ENCODE measurements at regions not wholly inside any gene's neighbourhood (a gene's known extent, or its start where the extent isn't known, plus 50 kb on each side); places are given as distances from the start of the nearest gene placed in this dataset.
"Not testable (repeated sequence)": the region's sequence is repeated elsewhere in the genome, so short reads cannot be mapped to it uniquely, and the experiment has no call there.

DNA sequence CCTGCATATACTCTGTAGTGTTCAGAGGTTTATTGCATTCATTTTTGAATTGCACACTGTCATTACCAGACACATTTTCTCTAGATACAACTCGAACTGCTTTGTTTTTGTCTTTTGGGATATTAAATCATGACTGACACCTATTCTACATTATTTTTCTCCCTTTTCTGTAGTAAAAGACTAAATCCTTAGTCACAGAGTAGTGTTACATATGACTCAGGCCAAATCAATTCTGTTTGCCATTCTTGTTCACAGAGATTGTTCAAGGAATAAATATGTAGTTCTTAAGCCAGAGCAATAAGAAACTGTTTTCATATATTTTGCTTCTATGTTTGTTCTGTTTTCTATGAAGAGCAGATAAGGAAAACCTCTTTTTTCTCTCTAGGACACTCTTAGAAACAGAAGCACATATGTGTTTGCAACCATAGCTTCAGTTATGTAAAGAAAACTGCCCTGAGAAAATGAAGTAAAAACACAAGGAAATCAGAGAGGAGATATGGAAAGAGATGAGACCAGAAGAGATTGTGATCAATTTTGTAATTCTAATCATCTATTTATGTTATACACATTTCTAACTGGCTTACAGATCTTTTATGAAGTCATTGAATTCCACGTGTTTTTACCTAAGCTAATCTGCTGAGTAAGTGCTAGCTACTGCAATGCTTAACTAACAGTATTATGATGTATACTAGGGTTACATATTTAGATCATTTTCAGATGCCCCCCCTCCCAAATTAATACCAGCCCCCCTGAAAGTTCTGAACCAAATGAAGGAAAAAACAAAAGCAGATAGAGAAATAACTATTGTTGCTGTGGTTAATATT lies 1995.6 kb upstream of the CDH6 start:
- H3K4me1 ChIP-seq (ENCODE audit: control insufficient read depth in 3 of 3, insufficient read depth in 3 of 3, low read length in 3 of 3), result no peaks in the 10 kb centered on the region
- no peaks in the 10 kb centered on the region for H3K27me3 ChIP-seq (ENCODE audit: control insufficient read depth in 3 of 3, insufficient read depth in 3 of 3, low read length in 3 of 3)
- no peak overlapping the region for H3K4me3 ChIP-seq (ENCODE audit: low read length in 3 of 3)
- no peaks in the 10 kb centered on the region for H3K36me3 ChIP-seq (ENCODE audit: control insufficient read depth in 3 of 3, insufficient read depth in 3 of 3, low read length in 3 of 3)
- H3K27ac ChIP-seq (ENCODE audit: low read depth, low read length), result no peak overlapping the region
- H3K9ac ChIP-seq (ENCODE audit: low read depth in 1 of 3, low read length in 3 of 3), result no peak overlapping the region
- no peaks in the 10 kb centered on the region for H3K9me3 ChIP-seq (ENCODE audit: control insufficient read depth in 3 of 3, low read length in 3 of 3)

DNA sequence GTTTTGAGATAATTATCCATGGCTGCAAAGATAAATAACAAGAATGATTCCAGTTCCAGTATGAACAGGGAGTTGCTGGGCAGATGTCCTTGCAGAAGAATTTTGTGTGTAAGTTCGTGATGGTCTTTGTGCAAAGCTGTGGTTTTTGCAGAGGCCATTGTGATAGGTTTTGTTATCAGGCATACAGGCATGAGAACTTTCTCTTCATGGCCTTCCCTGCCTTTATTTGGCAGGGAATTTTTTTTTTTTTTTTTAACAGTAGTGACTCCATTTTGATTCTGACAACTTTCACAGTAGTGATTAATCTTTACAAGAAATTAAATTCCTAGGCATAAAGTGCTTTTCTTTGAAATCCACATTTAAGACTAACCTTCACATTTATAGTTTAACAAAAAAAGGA lies 1999.5 kb upstream of the CDH6 start:
- Histone ChIP-seq H3K27ac (ENCODE audit: low read depth, low read length) (no peak overlapping the region), H3K36me3 (ENCODE audit: control insufficient read depth in 3 of 3, insufficient read depth in 3 of 3, low read length in 3 of 3) (no peaks in the 10 kb centered on the region), H3K4me3 (ENCODE audit: low read length in 3 of 3) (no peak overlapping the region), H3K4me1 (ENCODE audit: control insufficient read depth in 3 of 3, insufficient read depth in 3 of 3, low read length in 3 of 3) (no peaks in the 10 kb centered on the region), H3K9me3 (ENCODE audit: control insufficient read depth in 3 of 3, low read length in 3 of 3) (no peaks in the 10 kb centered on the region), H3K27me3 (ENCODE audit: control insufficient read depth in 3 of 3, insufficient read depth in 3 of 3, low read length in 3 of 3) (no peaks in the 10 kb centered on the region), H3K9ac (ENCODE audit: low read depth in 1 of 3, low read length in 3 of 3) (no peak overlapping the region)

DNA sequence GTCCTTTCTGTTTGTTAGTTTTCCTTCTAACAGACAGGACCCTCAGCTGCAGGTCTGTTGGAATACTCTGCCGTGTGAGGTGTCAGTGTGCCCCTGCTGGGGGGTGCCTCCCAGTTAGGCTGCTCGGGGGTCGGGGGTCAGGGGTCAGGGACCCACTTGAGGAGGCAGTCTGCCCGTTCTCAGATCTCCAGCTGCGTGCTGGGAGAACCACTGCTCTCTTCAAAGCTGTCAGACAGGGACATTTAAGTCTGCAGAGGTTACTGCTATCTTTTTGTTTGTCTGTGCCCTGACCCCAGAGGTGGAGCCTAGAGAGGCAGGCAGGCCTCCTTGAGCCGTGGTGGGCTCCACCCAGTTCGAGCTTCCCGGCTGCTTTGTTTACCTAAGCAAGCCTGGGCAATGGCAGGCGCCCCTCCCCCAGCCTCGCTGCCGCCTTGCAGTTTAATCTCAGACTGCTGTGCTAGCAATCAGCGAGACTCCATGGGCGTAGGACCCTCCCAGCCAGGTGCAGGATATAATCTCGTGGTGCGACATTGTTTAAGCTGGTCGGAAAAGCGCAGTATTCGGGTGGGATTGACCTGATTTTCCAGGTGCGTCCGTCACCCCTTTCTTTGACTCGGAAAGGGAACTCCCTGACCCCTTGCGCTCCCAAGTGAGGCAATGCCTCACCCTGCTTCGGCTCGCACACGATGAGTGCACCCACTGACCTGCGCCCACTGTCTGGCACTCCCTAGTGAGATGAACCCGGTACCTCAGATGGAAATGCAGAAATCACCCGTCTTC lies 2002.0 kb upstream of the CDH6 start:
- H3K27ac ChIP-seq (ENCODE audit: low read depth, low read length); H3K9me3 ChIP-seq (ENCODE audit: control insufficient read depth in 3 of 3, low read length in 3 of 3); H3K4me1 ChIP-seq (ENCODE audit: control insufficient read depth in 3 of 3, insufficient read depth in 3 of 3, low read length in 3 of 3); H3K9ac ChIP-seq (ENCODE audit: low read depth in 1 of 3, low read length in 3 of 3); H3K36me3 ChIP-seq (ENCODE audit: control insufficient read depth in 3 of 3, insufficient read depth in 3 of 3, low read length in 3 of 3); H3K4me3 ChIP-seq (ENCODE audit: low read length in 3 of 3); H3K27me3 ChIP-seq (ENCODE audit: control insufficient read depth in 3 of 3, insufficient read depth in 3 of 3, low read length in 3 of 3): not testable (repeated sequence)

DNA sequence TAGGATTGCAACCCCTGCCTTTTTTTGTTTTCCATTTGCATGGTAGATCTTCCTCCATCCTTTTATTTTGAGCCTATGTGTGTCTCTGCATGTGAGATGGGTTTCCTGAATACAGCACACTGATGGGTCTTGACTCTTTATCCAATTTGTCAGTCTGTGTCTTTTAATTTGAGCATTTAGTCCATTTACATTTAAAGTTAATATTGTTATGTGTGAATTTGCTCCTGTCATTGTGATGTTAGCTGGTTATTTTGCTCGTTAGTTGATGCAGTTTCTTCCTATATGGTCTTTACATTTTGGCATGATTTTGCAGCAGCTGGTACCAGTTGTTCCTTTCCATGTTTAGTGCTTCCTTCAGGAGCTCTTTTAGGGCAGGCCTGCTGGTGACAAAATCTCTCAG lies 2003.1 kb upstream of the CDH6 start:
- H3K27me3 ChIP-seq (ENCODE audit: control insufficient read depth in 3 of 3, insufficient read depth in 3 of 3, low read length in 3 of 3); H3K9ac ChIP-seq (ENCODE audit: low read depth in 1 of 3, low read length in 3 of 3); H3K4me1 ChIP-seq (ENCODE audit: control insufficient read depth in 3 of 3, insufficient read depth in 3 of 3, low read length in 3 of 3); H3K9me3 ChIP-seq (ENCODE audit: control insufficient read depth in 3 of 3, low read length in 3 of 3); H3K36me3 ChIP-seq (ENCODE audit: control insufficient read depth in 3 of 3, insufficient read depth in 3 of 3, low read length in 3 of 3); H3K4me3 ChIP-seq (ENCODE audit: low read length in 3 of 3); H3K27ac ChIP-seq (ENCODE audit: low read depth, low read length): not testable (repeated sequence)

DNA sequence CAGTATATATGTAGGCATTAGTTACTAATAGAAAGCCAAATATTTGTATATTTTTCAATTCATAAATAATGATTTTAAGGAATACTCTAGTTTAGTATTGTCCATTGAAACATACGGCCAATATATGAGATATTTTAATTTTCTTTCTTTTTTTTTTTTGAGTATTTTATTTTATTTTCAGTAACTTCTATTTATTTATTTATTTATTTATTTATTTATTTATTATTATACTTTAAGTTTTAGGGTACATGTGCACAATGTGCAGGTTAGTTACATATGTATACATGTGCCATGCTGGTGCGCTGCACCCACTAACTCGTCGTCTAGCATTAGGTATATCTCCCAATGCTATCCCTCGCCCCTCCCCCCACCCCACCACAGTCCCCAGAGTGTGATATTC lies 2007.1 kb upstream of the CDH6 start:
- not testable (repeated sequence) for H3K9ac ChIP-seq (ENCODE audit: low read depth in 1 of 3, low read length in 3 of 3); H3K4me3 ChIP-seq (ENCODE audit: low read length in 3 of 3); H3K27me3 ChIP-seq (ENCODE audit: control insufficient read depth in 3 of 3, insufficient read depth in 3 of 3, low read length in 3 of 3); H3K9me3 ChIP-seq (ENCODE audit: control insufficient read depth in 3 of 3, low read length in 3 of 3); H3K4me1 ChIP-seq (ENCODE audit: control insufficient read depth in 3 of 3, insufficient read depth in 3 of 3, low read length in 3 of 3); H3K36me3 ChIP-seq (ENCODE audit: control insufficient read depth in 3 of 3, insufficient read depth in 3 of 3, low read length in 3 of 3); H3K27ac ChIP-seq (ENCODE audit: low read depth, low read length)

DNA sequence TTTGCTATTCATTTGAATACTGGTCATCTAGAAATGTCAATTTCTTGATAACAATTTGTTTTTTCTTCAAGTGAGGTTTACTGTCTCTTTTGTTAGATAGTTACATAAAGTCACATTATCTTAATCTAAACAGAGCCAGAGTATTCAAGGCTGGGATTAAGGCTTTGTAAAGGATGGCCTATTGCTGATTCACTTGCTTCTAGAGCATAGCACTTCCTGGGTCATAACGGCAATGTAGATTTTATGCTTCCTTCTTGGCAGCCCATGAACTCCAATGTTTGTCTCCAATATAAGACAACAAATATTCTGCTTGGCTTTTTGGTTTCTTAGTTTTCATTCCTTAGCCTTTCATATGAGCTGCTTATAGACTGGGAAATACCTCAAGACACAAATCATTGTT lies 2007.9 kb upstream of the CDH6 start:
- H3K9me3 ChIP-seq (ENCODE audit: control insufficient read depth in 3 of 3, low read length in 3 of 3), result no peaks in the 10 kb centered on the region
- no peaks in the 10 kb centered on the region for H3K27me3 ChIP-seq (ENCODE audit: control insufficient read depth in 3 of 3, insufficient read depth in 3 of 3, low read length in 3 of 3)
- H3K4me3 ChIP-seq (ENCODE audit: low read length in 3 of 3), result no peak overlapping the region
- H3K27ac ChIP-seq (ENCODE audit: low read depth, low read length), result no peak overlapping the region
- H3K9ac ChIP-seq (ENCODE audit: low read depth in 1 of 3, low read length in 3 of 3), result no peak overlapping the region
- H3K36me3 ChIP-seq (ENCODE audit: control insufficient read depth in 3 of 3, insufficient read depth in 3 of 3, low read length in 3 of 3), result no peaks in the 10 kb centered on the region
- H3K4me1 ChIP-seq (ENCODE audit: control insufficient read depth in 3 of 3, insufficient read depth in 3 of 3, low read length in 3 of 3), result no peaks in the 10 kb centered on the region

DNA sequence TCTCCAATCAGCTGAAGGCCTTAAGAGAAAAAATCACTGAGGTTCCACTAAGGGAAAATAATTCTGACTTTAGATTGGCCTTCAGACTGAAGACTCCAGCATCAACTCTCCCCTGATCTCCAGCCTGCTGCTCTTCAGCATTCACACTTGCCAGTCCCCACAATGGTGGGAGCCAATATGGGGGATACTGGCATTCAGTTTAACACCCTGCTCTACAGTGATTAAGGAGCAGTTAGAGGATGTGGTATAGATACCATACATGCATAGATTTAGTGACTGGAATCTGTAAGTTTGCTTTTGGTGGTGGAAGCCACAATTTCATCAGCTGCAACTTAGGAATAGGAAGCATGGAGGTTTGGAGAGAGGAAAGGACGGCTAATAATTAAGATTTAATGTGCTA lies 2017.7 kb upstream of the CDH6 start:
- Histone ChIP-seq H3K27ac (ENCODE audit: low read depth, low read length) (no peak overlapping the region), H3K9ac (ENCODE audit: low read depth in 1 of 3, low read length in 3 of 3) (no peak overlapping the region), H3K4me1 (ENCODE audit: control insufficient read depth in 3 of 3, insufficient read depth in 3 of 3, low read length in 3 of 3) (no peaks in the 10 kb centered on the region), H3K9me3 (ENCODE audit: control insufficient read depth in 3 of 3, low read length in 3 of 3) (peaks cover 0 to 2% (median 0%) of the 10 kb centered on the region in 3 donors), H3K36me3 (ENCODE audit: control insufficient read depth in 3 of 3, insufficient read depth in 3 of 3, low read length in 3 of 3) (no peaks in the 10 kb centered on the region), H3K27me3 (ENCODE audit: control insufficient read depth in 3 of 3, insufficient read depth in 3 of 3, low read length in 3 of 3) (no peaks in the 10 kb centered on the region), H3K4me3 (ENCODE audit: low read length in 3 of 3) (no peak overlapping the region)

GRCh38 chr5:29170599-29170998 lies 2022.9 kb upstream of the CDH6 start:
- Histone ChIP-seq H3K36me3 (ENCODE audit: control insufficient read depth in 3 of 3, insufficient read depth in 3 of 3, low read length in 3 of 3) (no peaks in the 10 kb centered on the region), H3K9me3 (ENCODE audit: control insufficient read depth in 3 of 3, low read length in 3 of 3) (no peaks in the 10 kb centered on the region), H3K27ac (ENCODE audit: low read depth, low read length) (no peak overlapping the region), H3K4me3 (ENCODE audit: low read length in 3 of 3) (no peak overlapping the region), H3K4me1 (ENCODE audit: control insufficient read depth in 3 of 3, insufficient read depth in 3 of 3, low read length in 3 of 3) (no peaks in the 10 kb centered on the region), H3K27me3 (ENCODE audit: control insufficient read depth in 3 of 3, insufficient read depth in 3 of 3, low read length in 3 of 3) (no peaks in the 10 kb centered on the region), H3K9ac (ENCODE audit: low read depth in 1 of 3, low read length in 3 of 3) (no peak overlapping the region)

- Histone ChIP-seq H3K9ac (ENCODE audit: low read depth in 1 of 3, low read length in 3 of 3) (no peak overlapping the region), H3K9me3 (ENCODE audit: control insufficient read depth in 3 of 3, low read length in 3 of 3) (no peaks in the 10 kb centered on the region), H3K4me3 (ENCODE audit: low read length in 3 of 3) (no peak overlapping the region), H3K27ac (ENCODE audit: low read depth, low read length) (no peak overlapping the region), H3K4me1 (ENCODE audit: control insufficient read depth in 3 of 3, insufficient read depth in 3 of 3, low read length in 3 of 3) (no peaks in the 10 kb centered on the region), H3K36me3 (ENCODE audit: control insufficient read depth in 3 of 3, insufficient read depth in 3 of 3, low read length in 3 of 3) (no peaks in the 10 kb centered on the region), H3K27me3 (ENCODE audit: control insufficient read depth in 3 of 3, insufficient read depth in 3 of 3, low read length in 3 of 3) (no peaks in the 10 kb centered on the region)
Observed at GRCh38 chr5:29169886-29170285, 2023.6 kb upstream of the CDH6 start.

DNA sequence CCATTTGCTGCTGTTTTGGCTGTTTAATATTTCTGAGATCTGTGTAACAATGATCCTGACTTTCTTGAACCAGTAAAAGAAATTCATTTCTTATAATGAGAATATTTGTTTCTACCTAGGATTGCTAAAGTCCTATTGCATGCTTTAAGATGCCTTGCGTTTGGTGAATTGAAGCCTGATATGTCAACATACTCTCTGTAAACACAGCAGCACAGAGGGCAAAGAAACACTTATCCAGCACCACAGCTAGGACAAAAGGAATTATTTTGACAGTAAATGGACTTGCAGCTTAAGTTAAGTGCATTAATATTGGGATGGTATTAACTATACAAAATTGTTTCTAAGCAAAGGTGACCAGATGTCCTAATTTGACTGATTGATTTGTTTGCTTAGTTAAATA lies 2031.2 kb upstream of the CDH6 start:
- Histone ChIP-seq H3K27ac (ENCODE audit: low read depth, low read length) (no peak overlapping the region), H3K4me1 (ENCODE audit: control insufficient read depth in 3 of 3, insufficient read depth in 3 of 3, low read length in 3 of 3) (no peaks in the 10 kb centered on the region), H3K4me3 (ENCODE audit: low read length in 3 of 3) (no peak overlapping the region), H3K9ac (ENCODE audit: low read depth in 1 of 3, low read length in 3 of 3) (no peak overlapping the region), H3K9me3 (ENCODE audit: control insufficient read depth in 3 of 3, low read length in 3 of 3) (no peaks in the 10 kb centered on the region), H3K36me3 (ENCODE audit: control insufficient read depth in 3 of 3, insufficient read depth in 3 of 3, low read length in 3 of 3) (no peaks in the 10 kb centered on the region), H3K27me3 (ENCODE audit: control insufficient read depth in 3 of 3, insufficient read depth in 3 of 3, low read length in 3 of 3) (no peaks in the 10 kb centered on the region)

Data from skeletal muscle tissue (tissue), 3 donors.